HG03175 (cell line): ENCODE measurements at regions not wholly inside any gene's neighbourhood (a gene's known extent, or its start where the extent isn't known, plus 50 kb on each side); places are given as distances from the start of the nearest gene placed in this dataset.
"Not testable (repeated sequence)": the region's sequence is repeated elsewhere in the genome, so short reads cannot be mapped to it uniquely, and the experiment has no call there.

Experiments used
- ATAC-seq: cut with Tn5 transposase; IDR thresholded peaks from one replicate; pipeline ENCODE4 v1.9.1; 2021; ENCODE audit warnings: mild to moderate bottlenecking, moderate library complexity; ENCODE audit not compliant: unreplicated experiment

- ATAC-seq, result no peak
These were observed 123.4 kb upstream of the TENT5A start for GRCh38 chr6:81875782-81876293.

- not testable (repeated sequence) for ATAC-seq
These were observed 117.4 kb upstream of the TENT5A start for GRCh38 chr6:81869749-81870508.

GRCh38 chr6:81865712-81866111, 113.2 kb upstream of the TENT5A start:
- ATAC-seq, result no peak

GRCh38 chr6:81864124-81864523, 111.6 kb upstream of the TENT5A start:
- ATAC-seq, result no peak

- no peak for ATAC-seq
These were observed 110.6 kb upstream of the TENT5A start for GRCh38 chr6:81863123-81863522.

GRCh38 chr6:81861281-81861680, 108.8 kb upstream of the TENT5A start:
- ATAC-seq, result no peak

GRCh38 chr6:81859884-81860283, 107.4 kb upstream of the TENT5A start:
- no peak for ATAC-seq

- no peak for ATAC-seq
These were observed 105.3 kb upstream of the TENT5A start for GRCh38 chr6:81857812-81858211.

GRCh38 chr6:81856872-81857271, 104.4 kb upstream of the TENT5A start:
- no peak for ATAC-seq

- ATAC-seq, result no peak
These were observed 102.0 kb upstream of the TENT5A start for GRCh38 chr6:81854474-81854873.

GRCh38 chr6:81853975-81854374, 101.5 kb upstream of the TENT5A start:
- no peak for ATAC-seq

- no peak for ATAC-seq
These were observed 96.8 kb upstream of the TENT5A start for GRCh38 chr6:81849248-81849647.

- no peak for ATAC-seq
These were observed 95.4 kb upstream of the TENT5A start for GRCh38 chr6:81847866-81848265.

GRCh38 chr6:81844686-81845085, 92.2 kb upstream of the TENT5A start:
- no peak for ATAC-seq

GRCh38 chr6:81843302-81843701, 90.8 kb upstream of the TENT5A start:
- ATAC-seq, result no peak

GRCh38 chr6:81842254-81842653, 89.8 kb upstream of the TENT5A start:
- no peak for ATAC-seq

GRCh38 chr6:81838724-81839426, 86.4 kb upstream of the TENT5A start:
- ATAC-seq, result no peak

GRCh38 chr6:81838031-81838430, 85.5 kb upstream of the TENT5A start:
- no peak for ATAC-seq

GRCh38 chr6:81834141-81834681, 81.7 kb upstream of the TENT5A start:
- ATAC-seq, result no peak

GRCh38 chr6:81832304-81832703, 79.8 kb upstream of the TENT5A start:
- ATAC-seq, result no peak

GRCh38 chr6:81831274-81831673, 78.8 kb upstream of the TENT5A start:
- no peak for ATAC-seq

GRCh38 chr6:81826784-81827183, 74.3 kb upstream of the TENT5A start:
- no peak for ATAC-seq
